ENCODE measurements at regions not wholly inside any gene's neighbourhood (a gene's known extent, or its start where the extent isn't known, plus 50 kb on each side); places are given as distances from the start of the nearest gene placed in this dataset.

DNA sequence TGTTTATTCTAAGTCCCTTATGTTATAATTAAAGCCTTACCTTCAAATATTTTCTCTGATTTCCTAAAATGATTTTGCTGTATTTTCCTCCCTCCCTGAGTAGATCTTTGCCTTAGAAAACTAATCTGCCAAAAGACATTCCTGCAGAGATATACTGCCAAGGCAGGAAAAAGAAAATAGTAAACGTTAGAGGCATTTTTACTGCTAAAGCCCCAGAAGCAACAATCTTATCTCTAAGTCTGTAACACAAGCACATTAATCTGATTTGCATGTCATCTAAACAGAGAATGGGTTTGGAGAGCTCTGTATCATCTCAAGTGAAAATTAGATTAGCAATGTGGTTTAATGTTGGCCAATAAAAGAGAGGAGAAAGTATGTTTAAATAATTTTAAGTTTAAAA lies 847.7 kb downstream of the MAT2B start:
- H3K79me2 ChIP-seq (ENCODE audit: control insufficient read depth, insufficient read depth, low read length) = no peaks in the 10 kb centered on the region
- no peak overlapping the region for H2AFZ ChIP-seq (ENCODE audit: control insufficient read depth, low read length)
- dilution Hi-C loops (cut with MboI; ENCODE audit: extremely low pct_ligation_motif_present, low sequenced_read_pairs) = no loop called here
- no peaks in the 10 kb centered on the region for H3K27me3 ChIP-seq (ENCODE audit: control insufficient read depth, extremely low read depth, insufficient read depth, low read length)
- no peaks in the 10 kb centered on the region for H3K4me1 ChIP-seq (ENCODE audit: control insufficient read depth, extremely low read depth, insufficient read depth, low read length)
- no peak overlapping the region for H3K4me3 ChIP-seq (ENCODE audit: control insufficient read depth in 2 of 3, extremely low read depth in 1 of 3, insufficient read depth in 2 of 3, low read depth in 1 of 3, low read length in 3 of 3)
- H3K9ac ChIP-seq (ENCODE audit: control insufficient read depth, extremely low read depth, insufficient read depth, low read length) = no peak overlapping the region
- no peak for DNase-seq (ENCODE audit: low read depth, low spot score)
- no peaks in the 10 kb centered on the region for H4K20me1 ChIP-seq (ENCODE audit: control insufficient read depth, extremely low read depth, insufficient read depth, low read length)
- no peak overlapping the region for H3K27ac ChIP-seq (ENCODE audit: control insufficient read depth, insufficient read depth, low read length)
- TF ChIP-seq, protein P1, sequence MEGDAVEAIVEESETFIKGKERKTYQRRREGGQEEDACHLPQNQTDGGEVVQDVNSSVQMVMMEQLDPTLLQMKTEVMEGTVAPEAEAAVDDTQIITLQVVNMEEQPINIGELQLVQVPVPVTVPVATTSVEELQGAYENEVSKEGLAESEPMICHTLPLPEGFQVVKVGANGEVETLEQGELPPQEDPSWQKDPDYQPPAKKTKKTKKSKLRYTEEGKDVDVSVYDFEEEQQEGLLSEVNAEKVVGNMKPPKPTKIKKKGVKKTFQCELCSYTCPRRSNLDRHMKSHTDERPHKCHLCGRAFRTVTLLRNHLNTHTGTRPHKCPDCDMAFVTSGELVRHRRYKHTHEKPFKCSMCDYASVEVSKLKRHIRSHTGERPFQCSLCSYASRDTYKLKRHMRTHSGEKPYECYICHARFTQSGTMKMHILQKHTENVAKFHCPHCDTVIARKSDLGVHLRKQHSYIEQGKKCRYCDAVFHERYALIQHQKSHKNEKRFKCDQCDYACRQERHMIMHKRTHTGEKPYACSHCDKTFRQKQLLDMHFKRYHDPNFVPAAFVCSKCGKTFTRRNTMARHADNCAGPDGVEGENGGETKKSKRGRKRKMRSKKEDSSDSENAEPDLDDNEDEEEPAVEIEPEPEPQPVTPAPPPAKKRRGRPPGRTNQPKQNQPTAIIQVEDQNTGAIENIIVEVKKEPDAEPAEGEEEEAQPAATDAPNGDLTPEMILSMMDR (optimal IDR thresholded peaks at IDR 0.05 in 1 of 3, IDR thresholded peaks at IDR 0.05 in 1 of 3, conservative IDR thresholded peaks at IDR 0.05 in 1 of 3; ENCODE audit: extremely low read depth in 1 of 3, insufficient read depth in 2 of 3, low read length in 3 of 3) = no peak
- no peak for TF ChIP-seq EZH2 (IDR thresholded peaks at IDR 0.05; ENCODE audit: low read length)
- H3K36me3 ChIP-seq (ENCODE audit: control insufficient read depth in 2 of 2, extremely low read depth in 1 of 2, insufficient read depth in 2 of 2, low read length in 2 of 2) = no peaks in the 10 kb centered on the region
- no peak overlapping the region for H3K4me2 ChIP-seq (ENCODE audit: control insufficient read depth, extremely low read depth, insufficient read depth, low read depth, low read length)
- no peaks in the 10 kb centered on the region for H3K9me3 ChIP-seq (ENCODE audit: control insufficient read depth, low read depth, low read length)
- FAIRE-seq = no peak
- H3K9me1 ChIP-seq (ENCODE audit: control insufficient read depth, extremely low read depth, insufficient read depth, low read length) = no peaks in the 10 kb centered on the region

DNA sequence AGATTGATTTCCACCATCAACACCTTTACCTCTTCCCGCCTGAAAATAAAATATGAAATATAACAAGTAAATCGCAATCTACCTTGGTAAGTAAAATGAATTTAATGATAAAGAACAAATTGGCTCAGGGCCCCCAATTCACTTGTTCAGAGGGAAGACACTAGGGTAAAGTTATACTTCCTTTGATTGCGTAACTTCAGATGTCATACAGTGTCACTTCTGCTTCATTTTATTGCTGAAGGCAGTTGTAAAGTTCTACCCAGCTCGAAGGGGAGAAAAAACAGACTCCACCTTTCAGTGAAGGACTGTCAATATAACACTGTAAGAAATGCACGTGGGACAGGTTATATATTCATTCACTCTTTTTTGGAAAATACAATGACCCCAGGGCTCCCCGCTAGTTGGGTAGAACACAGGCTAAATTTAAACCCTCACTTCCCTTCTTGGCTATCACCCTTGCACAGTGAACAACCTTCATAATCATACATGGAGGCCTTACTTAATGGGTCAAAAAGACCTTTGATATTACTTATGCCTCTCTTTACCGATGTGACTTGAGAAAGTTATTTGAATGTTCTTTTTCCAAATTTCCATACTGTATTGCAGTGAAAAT lies 848.8 kb downstream of the MAT2B start:
- dilution Hi-C loops (cut with MboI; ENCODE audit: extremely low pct_ligation_motif_present, low sequenced_read_pairs) = no loop called here
- FAIRE-seq = no peak
- no peaks in the 10 kb centered on the region for H4K20me1 ChIP-seq (ENCODE audit: control insufficient read depth, extremely low read depth, insufficient read depth, low read length)
- TF ChIP-seq, protein P1 (optimal IDR thresholded peaks at IDR 0.05 in 1 of 3, IDR thresholded peaks at IDR 0.05 in 1 of 3, conservative IDR thresholded peaks at IDR 0.05 in 1 of 3; ENCODE audit: extremely low read depth in 1 of 3, insufficient read depth in 2 of 3, low read length in 3 of 3) = no peak
- no peak for TF ChIP-seq EZH2 (IDR thresholded peaks at IDR 0.05; ENCODE audit: low read length)
- DNase-seq (ENCODE audit: low read depth, low spot score) = no peak
- H3K27ac ChIP-seq (ENCODE audit: control insufficient read depth, insufficient read depth, low read length) = no peak overlapping the region
- no peaks in the 10 kb centered on the region for H3K4me1 ChIP-seq (ENCODE audit: control insufficient read depth, extremely low read depth, insufficient read depth, low read length)
- no peak overlapping the region for H3K4me2 ChIP-seq (ENCODE audit: control insufficient read depth, extremely low read depth, insufficient read depth, low read depth, low read length)
- H3K4me3 ChIP-seq (ENCODE audit: control insufficient read depth in 2 of 3, extremely low read depth in 1 of 3, insufficient read depth in 2 of 3, low read depth in 1 of 3, low read length in 3 of 3) = no peak overlapping the region
- no peaks in the 10 kb centered on the region for H3K9me1 ChIP-seq (ENCODE audit: control insufficient read depth, extremely low read depth, insufficient read depth, low read length)
- no peak overlapping the region for H2AFZ ChIP-seq (ENCODE audit: control insufficient read depth, low read length)
- no peak overlapping the region for H3K9ac ChIP-seq (ENCODE audit: control insufficient read depth, extremely low read depth, insufficient read depth, low read length)
- no peaks in the 10 kb centered on the region for H3K9me3 ChIP-seq (ENCODE audit: control insufficient read depth, low read depth, low read length)
- H3K79me2 ChIP-seq (ENCODE audit: control insufficient read depth, insufficient read depth, low read length) = no peaks in the 10 kb centered on the region
- H3K27me3 ChIP-seq (ENCODE audit: control insufficient read depth, extremely low read depth, insufficient read depth, low read length) = no peaks in the 10 kb centered on the region
- H3K36me3 ChIP-seq (ENCODE audit: control insufficient read depth in 2 of 2, extremely low read depth in 1 of 2, insufficient read depth in 2 of 2, low read length in 2 of 2) = no peaks in the 10 kb centered on the region

All from keratinocyte (primary cell).